Activated naive CD4-positive, alpha-beta T cell treated with anti-CD3 and anti-CD28 coated beads, Interleukin-2, amount 50 U/mL, for 16 hours (primary cell): ENCODE measurements at regions not wholly inside any gene's neighbourhood (a gene's known extent, or its start where the extent isn't known, plus 50 kb on each side); places are given as distances from the start of the nearest gene placed in this dataset.
"Not testable (repeated sequence)": the region's sequence is repeated elsewhere in the genome, so short reads cannot be mapped to it uniquely, and the experiment has no call there.

Experiments used
- DNase-seq: peaks from one replicate; pipeline ENCODE4 v3.0.0-alpha.2; 2020

DNA sequence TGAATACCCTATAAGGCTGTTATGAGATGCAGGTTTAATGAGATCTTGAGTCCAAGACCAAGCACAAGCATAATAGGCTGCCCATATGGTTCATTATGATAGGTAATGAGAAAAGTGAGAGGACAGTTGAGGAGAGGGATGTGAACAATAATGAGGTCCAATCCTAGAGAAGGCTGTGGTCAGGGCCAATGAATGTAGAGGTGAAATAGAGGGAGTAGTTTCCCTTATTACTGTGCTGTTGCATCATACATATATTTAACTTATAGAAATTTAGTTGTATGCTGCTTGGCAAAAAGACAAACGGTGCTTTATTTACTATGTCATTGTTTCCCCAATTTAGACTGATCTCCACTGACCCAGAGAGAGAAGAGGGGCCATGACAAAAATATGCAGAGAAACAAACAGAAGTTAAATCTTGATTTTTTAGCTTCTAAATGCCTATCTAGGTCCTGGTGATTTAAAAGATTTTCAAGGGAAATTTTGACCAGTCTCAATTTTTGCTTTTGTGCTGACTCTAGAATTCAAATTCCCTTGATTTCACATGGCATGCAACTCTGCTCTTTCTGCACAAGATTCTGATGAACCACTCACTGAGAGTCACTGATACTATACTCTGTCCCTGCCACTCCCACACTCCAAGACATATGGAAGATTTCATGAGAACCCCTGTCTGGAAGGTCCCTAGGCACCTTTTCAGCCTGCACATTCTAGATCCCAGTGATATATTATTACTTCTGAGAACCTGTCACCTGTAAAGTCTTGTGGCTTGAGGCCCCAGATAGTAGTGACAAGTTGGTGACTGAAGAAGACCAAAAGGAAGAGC, 159.7 kb downstream of the VSIG4 start:
- no peak for DNase-seq

DNA sequence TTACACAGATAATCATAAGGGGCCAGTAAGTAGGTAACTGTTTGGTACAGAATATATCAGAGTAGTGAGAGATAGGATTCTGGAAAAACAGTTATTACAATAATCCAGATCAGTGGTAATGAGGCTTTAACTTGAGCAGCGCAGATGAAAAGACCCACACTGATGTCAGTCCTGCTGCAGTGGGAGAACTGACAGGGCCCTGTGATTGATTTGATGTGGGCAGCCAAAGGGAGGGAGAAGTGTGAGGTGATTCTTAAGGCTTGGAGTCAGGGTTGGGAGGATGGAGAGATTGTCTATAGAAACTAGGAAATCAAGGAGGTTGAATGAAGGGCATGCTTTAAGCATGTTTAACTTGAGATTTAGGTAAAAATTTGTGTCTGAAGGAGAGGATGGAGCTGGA, 161.4 kb downstream of the VSIG4 start:
- DNase-seq: no peak

DNA sequence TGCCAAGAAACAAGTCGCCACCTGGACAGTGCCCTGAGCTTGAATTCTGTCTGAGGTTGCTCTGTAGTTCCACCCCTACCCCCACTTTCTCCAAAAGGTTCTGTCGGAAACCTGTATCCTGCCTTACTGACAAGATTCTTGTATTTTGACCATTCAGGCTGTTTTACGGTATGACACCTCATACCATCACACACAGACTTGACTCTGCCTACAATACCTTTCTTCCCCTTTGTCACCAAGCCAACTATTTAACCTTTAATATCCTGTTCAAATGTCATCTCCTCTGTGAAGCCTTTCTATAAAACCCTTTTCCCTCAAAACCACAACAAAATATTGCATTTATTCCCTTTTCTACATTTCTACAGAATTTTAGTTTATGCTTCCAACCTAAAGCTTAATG, 161.9 kb downstream of the VSIG4 start:
- no peak for DNase-seq

DNA sequence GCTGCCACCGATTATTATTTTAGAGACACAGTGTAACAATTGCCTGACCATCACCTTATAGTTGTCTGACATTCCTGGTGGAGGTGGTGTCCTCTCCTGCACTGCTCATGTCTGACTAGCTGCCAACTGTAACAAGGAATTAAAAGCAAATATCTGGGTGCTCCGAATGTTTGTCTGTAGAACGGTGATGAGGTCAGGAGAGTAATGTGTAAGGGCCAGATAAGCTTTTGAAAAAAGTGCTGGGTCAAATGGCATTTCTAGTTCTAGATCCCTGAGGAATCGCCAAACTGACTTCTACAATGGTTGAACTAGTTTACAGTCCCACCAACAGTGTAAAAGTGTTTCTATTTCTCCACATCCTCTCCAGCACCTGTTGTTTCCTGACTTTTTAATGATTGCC, 164.3 kb downstream of the VSIG4 start:
- DNase-seq: not testable (repeated sequence)

DNA sequence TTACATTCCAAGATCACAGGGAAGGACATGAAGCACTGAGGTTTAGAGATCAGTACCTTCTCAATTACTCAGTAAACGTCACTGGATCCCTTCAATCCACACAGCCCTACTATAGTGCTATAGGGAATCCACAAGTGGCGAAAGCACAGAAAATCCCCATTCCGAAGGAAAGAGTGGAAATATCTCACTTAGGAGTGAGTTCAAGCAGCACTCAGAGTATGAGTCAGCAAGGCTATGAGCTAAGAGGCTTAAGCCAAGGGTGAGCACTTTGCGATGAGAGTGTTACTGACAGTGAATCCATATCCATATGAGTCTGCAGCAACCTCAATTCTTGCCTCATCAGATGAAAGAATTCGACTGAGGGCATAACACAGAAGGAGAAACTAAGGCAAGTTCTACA, 165.1 kb downstream of the VSIG4 start:
- DNase-seq: no peak

DNA sequence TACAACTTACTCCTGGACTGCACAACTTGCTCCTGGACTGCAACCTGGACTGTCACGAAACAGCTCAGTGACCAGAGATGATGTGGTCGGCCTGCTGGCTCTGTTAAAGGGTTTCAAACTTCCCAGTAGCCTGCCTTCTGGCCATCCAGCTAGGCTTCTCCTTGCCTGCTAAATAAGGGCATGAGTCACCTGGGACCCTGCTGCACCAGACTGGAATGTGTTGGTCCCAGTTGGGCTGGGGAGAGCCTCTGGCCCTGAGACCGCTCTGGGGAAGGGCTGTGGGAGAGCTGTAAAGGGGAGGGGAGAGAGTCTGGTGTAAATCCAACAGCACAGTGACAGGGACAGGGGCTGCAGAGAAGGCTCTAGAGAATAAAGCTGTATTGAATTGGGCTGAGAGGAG, 165.8 kb downstream of the VSIG4 start:
- DNase-seq: no peak

DNA sequence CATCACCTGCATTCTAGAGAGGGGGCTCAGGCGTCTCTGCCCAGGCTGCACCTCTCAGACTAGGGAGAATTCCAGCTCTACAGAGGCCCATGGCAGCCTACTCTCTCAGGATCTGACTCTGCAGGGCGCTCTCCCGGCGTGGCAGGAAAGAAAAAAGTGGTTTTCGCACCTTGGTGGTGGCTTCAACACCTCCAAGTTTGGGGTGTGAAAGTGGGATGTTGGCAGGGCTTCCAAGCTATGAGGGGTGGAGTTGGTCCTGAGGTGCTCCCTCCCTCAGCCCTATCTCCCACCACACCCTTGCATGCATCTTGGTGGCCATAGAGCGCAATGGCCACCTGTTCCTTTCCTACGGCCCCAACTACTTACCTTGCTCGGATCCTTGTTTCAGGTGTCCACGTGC, 166.5 kb downstream of the VSIG4 start:
- no peak for DNase-seq

DNA sequence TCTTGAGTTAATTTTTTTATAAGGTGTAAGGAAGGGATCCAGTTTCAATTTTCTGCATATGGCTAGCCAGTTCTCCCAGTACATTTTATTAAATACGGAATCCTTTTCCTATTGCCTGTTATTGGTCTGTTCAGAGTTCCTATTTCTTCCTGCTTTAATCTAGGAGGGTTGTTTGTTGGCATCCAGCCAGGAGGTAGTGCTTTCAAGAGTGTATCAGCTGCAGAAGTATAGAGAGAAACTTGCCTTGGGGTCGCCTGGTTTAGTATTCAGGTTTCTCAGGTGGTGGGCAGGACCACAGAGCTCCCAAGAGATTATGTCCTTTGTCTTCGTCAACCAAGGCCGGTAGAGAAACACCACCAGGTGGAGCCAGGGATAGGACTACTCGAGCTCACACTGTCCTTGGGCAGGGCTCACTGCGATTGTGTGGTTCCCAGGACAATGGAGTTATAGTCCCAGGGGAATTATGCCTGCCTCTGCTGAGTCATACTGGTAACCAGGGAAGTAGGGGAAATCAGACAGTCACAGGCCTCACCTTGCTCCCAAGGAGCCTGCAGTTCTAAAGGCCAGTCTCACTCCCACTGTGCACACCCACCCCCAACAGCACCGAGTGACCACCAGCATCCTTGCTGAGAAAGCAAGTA, 168.1 kb downstream of the VSIG4 start:
- DNase-seq: no peak

DNA sequence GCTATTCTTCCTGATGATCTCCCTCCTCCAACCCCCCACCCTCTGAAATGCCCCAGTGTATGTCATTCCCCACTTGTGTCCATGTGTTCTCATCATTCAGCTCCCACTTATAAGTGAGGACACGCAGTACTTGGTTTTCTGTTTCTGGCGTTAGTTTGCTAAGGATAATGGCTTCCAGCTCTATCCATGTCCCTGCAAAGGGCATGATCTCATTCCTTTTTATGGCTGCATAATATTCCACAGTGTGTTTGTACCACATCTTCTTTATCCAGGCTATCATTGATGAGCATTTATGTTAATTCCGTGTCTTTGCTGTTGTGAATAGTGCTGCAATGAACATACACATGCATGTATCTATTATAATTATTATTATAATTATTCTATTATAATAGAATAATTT, 169.3 kb downstream of the VSIG4 start:
- DNase-seq: not testable (repeated sequence)

DNA sequence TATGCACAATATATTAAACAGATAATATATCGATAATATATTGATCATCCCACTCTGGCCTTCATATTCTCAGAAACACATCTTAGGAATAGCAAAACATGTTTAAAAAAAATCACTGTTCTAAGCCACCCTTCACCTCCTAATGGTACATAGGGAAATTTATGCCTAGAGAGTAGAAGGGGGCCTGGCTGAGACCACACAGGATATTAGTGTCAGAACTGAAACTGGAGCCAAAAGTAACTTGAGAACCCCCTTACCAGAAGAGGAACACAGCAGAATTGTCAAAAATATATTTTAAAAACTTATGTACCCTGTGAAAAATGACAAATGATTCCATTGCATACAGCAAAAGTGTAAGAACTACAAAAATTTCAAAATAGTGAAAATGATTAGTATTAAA, 173.1 kb downstream of the VSIG4 start:
- DNase-seq: no peak

DNA sequence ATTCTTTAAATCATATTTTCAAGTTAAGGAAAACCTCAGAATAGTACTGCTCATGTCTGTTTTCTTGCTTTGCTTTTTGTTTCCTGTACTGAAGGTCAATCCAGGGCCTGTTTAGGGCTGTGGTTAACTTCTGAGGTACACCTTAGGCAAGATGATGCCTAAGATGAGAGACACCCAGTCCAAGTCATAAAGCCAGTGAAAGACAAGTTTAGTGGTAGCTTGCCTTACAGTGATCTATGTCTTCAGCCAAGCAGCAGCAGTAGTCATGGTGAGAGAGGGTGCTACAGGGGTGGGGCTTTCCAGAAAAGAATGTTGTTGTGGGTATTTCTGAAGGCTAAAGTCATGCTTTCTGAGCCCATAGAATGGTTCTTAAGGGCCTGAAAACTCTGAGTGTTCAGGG, 173.7 kb downstream of the VSIG4 start:
- no peak for DNase-seq

DNA sequence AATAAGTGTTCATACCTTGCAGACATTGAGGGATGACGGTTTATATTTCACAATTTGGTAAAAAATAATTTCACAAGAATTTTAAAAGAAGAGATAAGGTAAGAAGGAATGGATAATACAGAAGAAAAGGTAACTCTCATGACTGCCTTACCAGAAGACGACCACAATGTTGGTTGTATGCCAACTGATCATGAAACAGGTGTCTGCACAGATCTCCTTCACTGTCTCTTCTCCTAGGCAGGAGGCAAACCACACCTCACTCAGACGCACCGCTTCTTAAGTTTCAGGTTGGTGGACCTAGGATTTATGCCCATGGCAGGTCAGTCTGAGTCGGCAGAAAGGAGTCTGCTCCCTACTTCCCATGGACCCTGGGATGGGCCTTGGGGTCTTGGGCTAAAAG, 177.2 kb downstream of the VSIG4 start:
- DNase-seq: no peak

DNA sequence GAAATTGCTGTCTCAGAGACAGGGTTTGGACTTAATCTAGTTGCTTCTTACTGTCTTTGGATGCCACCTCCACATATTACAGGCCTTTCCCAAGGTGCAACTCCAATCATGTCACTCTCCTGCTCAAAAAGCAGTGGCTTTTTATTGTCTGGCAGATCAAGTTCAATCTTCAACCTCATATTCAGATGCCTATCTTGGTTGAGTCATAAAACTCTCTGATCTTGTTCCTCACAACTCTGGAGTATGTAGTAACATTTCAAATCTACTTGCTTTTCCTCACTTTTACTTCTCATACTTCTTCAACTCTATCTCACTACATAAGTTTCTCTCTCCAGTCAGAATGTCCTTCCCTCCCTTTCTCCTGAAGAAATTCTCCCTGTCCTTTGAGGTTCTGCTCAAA, 180.6 kb downstream of the VSIG4 start:
- DNase-seq: no peak

DNA sequence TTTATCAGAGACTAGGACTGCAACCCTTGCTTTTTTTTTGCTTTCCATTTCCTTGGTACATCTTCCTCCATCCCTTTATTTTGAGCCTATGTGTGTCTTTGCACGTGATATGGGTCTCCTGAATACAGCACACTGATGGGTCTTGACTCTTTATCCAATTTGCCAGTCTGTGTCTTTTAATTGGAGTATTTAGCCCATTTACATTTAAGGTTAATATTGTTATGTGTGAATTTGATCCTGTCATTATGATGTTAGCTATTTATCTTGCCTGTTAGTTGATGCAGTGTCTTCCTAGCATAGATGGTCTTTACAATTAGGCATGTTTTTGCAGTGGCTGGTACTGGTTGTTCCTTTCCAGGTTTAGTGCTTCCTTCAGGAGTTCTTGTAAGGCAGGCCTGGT, 185.4 kb downstream of the VSIG4 start:
- DNase-seq: not testable (repeated sequence)

DNA sequence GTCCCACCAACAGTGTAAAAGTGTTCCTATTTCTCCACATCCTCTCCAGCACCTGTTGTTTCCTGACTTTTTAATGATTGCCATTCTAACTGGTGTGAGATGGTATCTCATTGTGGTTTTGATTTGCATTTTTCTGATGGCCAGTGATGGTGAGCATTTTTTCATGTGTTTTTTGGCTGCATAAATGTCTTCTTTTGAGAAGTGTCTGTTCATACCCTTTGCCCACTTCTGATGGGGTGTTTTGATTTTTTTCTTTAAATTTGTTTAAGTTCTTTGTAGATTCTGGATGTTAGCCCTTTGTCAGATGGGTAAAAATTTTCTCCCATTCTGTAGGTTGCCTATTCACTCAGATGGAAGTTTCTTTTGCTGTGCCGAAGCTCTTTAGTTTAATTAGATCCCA, 183.9 kb downstream of the MSN start:
- not testable (repeated sequence) for DNase-seq

DNA sequence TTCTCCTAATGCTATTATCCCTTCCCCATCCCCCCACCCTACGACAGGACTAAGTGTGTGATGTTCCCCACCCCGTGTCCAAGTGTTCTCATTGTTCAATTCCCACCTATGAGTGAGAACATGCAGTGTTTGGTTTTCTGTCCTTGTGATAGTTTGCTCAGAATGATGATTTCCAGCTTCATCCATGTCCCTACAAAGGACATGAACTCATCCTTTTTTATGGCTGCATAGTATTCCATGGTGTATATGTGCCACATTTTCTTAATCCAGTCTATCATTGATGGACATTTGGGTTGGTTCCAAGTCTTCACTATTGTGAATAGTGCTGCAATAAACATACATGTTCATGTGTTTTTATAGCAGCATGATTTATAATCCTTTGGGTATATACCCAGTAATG, 183.4 kb downstream of the MSN start:
- not testable (repeated sequence) for DNase-seq

DNA sequence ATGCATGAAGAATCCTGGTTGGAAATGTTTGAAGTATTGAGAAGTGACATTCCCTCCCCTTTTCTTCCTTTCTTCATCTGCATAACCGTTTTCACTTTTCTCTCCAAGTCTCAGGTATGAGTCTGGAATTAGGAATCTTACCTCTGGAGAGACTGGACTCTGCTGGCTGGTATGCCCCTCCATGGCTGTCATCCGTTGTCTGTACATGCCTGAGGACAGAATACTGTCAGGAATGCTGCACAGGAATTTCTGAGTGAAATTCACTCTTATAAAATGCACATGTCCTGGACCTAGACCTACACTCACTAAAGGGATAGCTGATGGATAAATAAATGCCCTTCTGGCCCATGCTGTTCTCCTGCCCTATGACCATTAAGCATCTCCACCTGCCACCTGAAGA, 179.5 kb downstream of the MSN start:
- no peak for DNase-seq

DNA sequence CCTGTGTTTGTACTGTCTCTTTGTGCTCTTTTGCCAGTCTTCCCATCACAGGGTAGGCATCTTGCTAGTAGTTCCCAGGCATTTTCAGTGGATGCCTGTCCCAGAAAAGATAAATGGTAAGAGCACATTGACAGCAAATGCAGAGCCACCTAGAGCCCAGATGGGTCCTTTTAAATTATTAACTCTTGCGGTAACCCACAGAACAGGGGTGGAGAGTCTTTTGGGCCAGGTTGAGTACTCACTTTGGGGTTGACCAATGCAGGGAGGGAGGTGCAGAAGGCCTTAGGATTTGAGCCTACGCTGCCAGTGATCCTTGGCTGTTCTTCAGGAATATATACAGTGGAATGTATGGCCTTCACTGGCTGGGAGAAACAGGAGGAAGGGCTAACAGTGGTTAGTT, 173.8 kb downstream of the MSN start:
- no peak for DNase-seq

DNA sequence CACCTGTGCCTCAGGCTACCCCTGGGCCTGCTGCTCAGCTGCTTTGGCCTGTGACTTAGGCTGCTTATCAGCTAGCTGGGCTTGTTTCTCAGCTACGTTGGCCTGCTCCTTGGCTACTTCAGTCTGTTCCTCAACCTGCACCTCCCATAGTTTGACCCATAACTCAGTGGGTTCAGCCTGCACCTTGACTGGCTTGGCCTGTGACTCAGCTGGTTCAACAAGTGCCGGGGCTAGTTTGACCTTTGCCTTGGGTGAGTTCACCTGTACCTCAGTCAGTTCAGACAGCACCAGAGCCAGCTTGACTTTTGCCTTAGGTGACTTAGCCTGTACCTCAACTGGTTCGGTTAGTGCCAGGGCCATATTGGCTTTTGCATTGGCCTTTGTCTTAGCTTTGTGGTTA, 171.2 kb downstream of the MSN start:
- DNase-seq: no peak

DNA sequence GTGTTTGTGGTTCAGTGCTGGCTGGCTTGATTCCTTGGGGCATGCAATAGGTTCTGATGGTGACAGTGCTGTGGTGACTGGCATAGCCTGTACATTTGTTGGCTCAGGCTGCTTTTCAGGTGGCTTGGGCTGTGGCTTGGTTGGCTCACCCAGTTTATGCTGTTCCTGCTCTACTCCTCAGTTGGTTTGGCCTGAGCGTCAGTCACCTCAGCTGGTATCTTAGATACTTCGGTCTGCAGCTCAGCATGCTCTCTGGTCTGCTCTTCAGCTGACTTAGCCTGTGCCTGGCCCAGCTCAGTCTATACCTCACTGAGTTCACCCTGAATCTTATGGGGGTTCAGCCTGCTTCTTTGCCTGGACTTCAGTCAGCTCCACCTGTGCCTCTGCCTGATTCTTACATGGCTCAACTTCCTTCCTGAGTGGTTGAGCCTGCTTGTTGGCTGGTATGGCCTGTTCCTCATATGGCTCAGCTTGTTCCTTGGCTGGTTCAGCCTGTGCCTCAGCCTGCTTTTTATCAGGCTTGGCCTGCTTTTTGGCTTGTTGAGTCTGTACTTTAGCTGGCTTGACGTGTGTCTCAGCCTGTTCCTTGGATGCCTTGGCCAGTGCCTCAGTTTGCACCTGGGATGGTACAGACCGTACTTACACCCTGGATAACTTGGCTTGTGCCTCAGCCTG, 170.6 kb downstream of the MSN start:
- DNase-seq: no peak

DNA sequence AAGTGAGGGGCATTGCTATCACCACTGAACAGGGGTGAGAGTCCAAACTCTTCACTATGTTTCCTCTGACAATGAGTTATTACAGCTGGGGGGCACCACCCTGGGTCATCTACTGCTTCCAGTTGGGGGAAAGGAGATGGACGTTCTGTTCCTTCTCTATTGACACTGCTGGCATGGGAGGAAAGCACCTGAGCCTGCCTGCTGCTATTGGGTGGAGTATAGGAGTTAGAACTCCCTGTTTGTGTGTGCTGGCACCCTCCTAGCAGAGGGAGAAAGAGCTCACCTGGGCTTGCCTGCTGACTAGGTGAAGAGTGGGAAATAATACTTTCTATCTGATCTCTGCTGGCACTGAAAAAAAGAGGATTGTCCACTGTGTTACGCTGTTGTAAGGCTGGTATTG, 163.8 kb downstream of the MSN start:
- DNase-seq: no peak

DNA sequence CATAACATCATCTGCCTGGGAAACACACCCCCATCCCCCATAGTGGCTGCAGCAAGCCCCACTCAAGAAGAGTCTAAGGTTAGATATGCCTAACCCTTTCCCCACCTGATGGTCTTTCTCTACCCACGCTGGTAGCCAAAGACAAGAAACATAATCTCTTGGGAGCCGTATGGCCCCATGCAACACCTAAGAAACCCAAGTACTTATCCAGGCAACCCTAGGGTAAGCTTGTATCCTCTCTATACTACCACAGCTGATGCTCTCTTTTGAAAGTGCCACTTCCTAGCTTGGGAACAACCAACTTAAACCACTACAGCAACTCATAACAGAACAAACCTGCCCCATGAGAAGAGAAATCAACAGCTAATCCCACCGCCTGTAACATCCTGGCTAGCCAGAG, 161.1 kb downstream of the MSN start:
- no peak for DNase-seq

DNA sequence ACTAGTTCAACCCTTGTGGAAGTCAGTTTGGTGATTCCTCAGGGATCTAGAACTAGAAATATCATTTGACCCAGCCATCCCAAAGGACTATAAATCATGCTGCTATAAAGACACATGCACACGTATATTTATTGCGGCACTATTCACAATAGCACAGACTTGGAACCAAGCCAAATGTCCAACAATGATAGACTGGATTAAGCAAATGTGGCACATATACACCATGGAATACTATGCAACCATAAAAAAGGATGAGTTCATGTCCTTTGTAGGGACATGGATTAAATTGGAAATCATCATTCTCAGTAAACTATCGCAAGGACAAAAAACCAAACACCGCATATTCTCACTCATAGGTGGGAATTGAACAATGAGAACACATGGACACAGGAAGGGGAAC, 157.8 kb downstream of the MSN start:
- DNase-seq: not testable (repeated sequence)
